PC-3 (cell line): ENCODE measurements at regions not wholly inside any gene's neighbourhood (a gene's known extent, or its start where the extent isn't known, plus 50 kb on each side); places are given as distances from the start of the nearest gene placed in this dataset.

ENCODE experiments used
- ATAC-seq: fragments of 200-7000 bp; cut with Tn5 transposase; 2 replicates; pipeline ENCODE4 v1.9.1; 2020; ENCODE audit warnings: mild to moderate bottlenecking, moderate library complexity
- BruUV-seq: library from RNA; stranded (reverse); fragments of 400-500 nt; replicated peaks from 2 replicates; lab custom pipeline; 2021; lab: Mats Ljungman, UMichigan
- CTCF ChIA-PET: fragments of 300-600 bp; sonication (Branson Sonifier 250); formaldehyde crosslinking; loops from one replicate; lab custom pipeline; 2022; ENCODE audit warnings: antibody characterized with exemption; lab: Charles Lee
- POLR2A ChIA-PET: fragments of 300-600 bp; sonication (Branson Sonifier 250); formaldehyde crosslinking; loops from one replicate; lab custom pipeline; 2022; ENCODE audit warnings: antibody characterized with exemption; ENCODE audit not compliant: unreplicated experiment; lab: Charles Lee
- DNase-seq: peaks from one replicate; pipeline ENCODE4 v3.0.0-alpha.2; 2015
- H2AFZ ChIP-seq: fragments of 300-600 bp; sonication (generic); 2 replicates; pipeline ENCODE4 v1.6.0; 2016; ENCODE audit warnings: antibody characterized with exemption, low read length
- H3F3A ChIP-seq: fragments of 300-600 bp; sonication (generic); one replicate; pipeline ENCODE4 v1.6.0; 2017; ENCODE audit warnings: antibody characterized with exemption, low read length, control low read depth, mild to moderate bottlenecking; ENCODE audit not compliant: unreplicated experiment
- H3K27ac ChIP-seq: fragments of 300-600 bp; sonication (generic); 2 replicates; pipeline ENCODE4 v1.5.1; 2016; ENCODE audit warnings: mild to moderate bottlenecking, low read length
- H3K27me3 ChIP-seq: fragments of 300-600 bp; sonication (generic); 2 replicates; pipeline ENCODE4 v1.6.1; 2016; ENCODE audit warnings: low read length, mixed read lengths
- H3K36me3 ChIP-seq: fragments of 300-600 bp; sonication (generic); 2 replicates; pipeline ENCODE4 v1.6.1; 2016; ENCODE audit warnings: low read depth, mixed run types, low read length, mixed read lengths
- H3K4me1 ChIP-seq: fragments of 300-600 bp; sonication (generic); 2 replicates; pipeline ENCODE4 v1.5.1; 2016; ENCODE audit warnings: low read length; ENCODE audit not compliant: insufficient read depth
- H3K4me2 ChIP-seq: fragments of 300-600 bp; sonication (generic); 2 replicates; pipeline ENCODE4 v1.6.0; 2016; ENCODE audit warnings: low read length
- H3K4me3 ChIP-seq: fragments of 300-600 bp; sonication (generic); 2 replicates; pipeline ENCODE4 v1.5.1; 2016; ENCODE audit warnings: mild to moderate bottlenecking, low read length, mixed read lengths
- H3K79me2 ChIP-seq: fragments of 300-600 bp; sonication (generic); 2 replicates; pipeline ENCODE4 v1.6.1; 2017; ENCODE audit warnings: low read length, mixed read lengths
- H3K9ac ChIP-seq: fragments of 300-600 bp; sonication (generic); 2 replicates; pipeline ENCODE4 v1.6.0; 2016; ENCODE audit warnings: mild to moderate bottlenecking, low read length
- H3K9me2 ChIP-seq: fragments of 300-600 bp; sonication (generic); replicated peaks from 2 replicates; pipeline ENCODE4 v1.6.1; 2016; ENCODE audit warnings: mixed run types, low read length, mixed read lengths
- H3K9me3 ChIP-seq: fragments of 300-600 bp; sonication (generic); 2 replicates; pipeline ENCODE4 v1.6.1; 2016; ENCODE audit warnings: low read length, mixed read lengths
- H4K20me1 ChIP-seq: fragments of 300-600 bp; sonication (generic); 2 replicates; pipeline ENCODE4 v1.6.1; 2016; ENCODE audit warnings: low read length, mixed read lengths
- EZH2 ChIP-seq: fragments of 300-600 bp; sonication (generic); IDR thresholded peaks from one replicate; pipeline ENCODE4 v1.6.1; 2017; ENCODE audit warnings: antibody characterized with exemption, mild to moderate bottlenecking, low read length; ENCODE audit not compliant: unreplicated experiment
- EZH2phosphoT487 ChIP-seq: fragments of 300-600 bp; sonication (generic); IDR thresholded peaks from 2 replicates; pipeline ENCODE4 v1.6.1; 2018; ENCODE audit warnings: mild to moderate bottlenecking, antibody characterized with exemption, low read length, borderline replicate concordance
- intact Hi-C: fragments of 100-400 bp; cut with micrococcal nuclease; formaldehyde crosslinking; loops from 2 replicates; pipeline ENCODE4 v1.9.0; 2023
- TF ChIP-seq, protein P1 (sequence below): fragments of 300-600 bp; sonication (generic); conservative IDR thresholded peaks from 2 replicates; pipeline ENCODE4 v1.5.1; 2017; ENCODE audit warnings: antibody characterized with exemption, low read depth, mild to moderate bottlenecking, low read length

- POLR2A ChIA-PET = no interaction called here
- no TSS peak for BruUV-seq
- H3K9me2 ChIP-seq = no peaks in the 10 kb centered on the region
- no peak overlapping the region for H3K27ac ChIP-seq
- no peak overlapping the region for H3K4me2 ChIP-seq
- TF ChIP-seq, protein P1, sequence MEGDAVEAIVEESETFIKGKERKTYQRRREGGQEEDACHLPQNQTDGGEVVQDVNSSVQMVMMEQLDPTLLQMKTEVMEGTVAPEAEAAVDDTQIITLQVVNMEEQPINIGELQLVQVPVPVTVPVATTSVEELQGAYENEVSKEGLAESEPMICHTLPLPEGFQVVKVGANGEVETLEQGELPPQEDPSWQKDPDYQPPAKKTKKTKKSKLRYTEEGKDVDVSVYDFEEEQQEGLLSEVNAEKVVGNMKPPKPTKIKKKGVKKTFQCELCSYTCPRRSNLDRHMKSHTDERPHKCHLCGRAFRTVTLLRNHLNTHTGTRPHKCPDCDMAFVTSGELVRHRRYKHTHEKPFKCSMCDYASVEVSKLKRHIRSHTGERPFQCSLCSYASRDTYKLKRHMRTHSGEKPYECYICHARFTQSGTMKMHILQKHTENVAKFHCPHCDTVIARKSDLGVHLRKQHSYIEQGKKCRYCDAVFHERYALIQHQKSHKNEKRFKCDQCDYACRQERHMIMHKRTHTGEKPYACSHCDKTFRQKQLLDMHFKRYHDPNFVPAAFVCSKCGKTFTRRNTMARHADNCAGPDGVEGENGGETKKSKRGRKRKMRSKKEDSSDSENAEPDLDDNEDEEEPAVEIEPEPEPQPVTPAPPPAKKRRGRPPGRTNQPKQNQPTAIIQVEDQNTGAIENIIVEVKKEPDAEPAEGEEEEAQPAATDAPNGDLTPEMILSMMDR = no peak
- TF ChIP-seq EZH2 (no peak), EZH2phosphoT487 (no peak)
- no peak overlapping the region for H3K9ac ChIP-seq
- no peaks in the 10 kb centered on the region for H3F3A ChIP-seq
- intact Hi-C loops = loop anchor here (5.0 kb wide), 1 partner anchor 82 kb away; the partner anchor contains the start of gene SLC2A1
- peak; percentile 90 for ATAC-seq
- peak overlapping the region; percentile 63 for H2AFZ ChIP-seq
- peak; percentile 8 for DNase-seq
- H4K20me1 ChIP-seq = no peaks in the 10 kb centered on the region
- no peaks in the 10 kb centered on the region for H3K79me2 ChIP-seq
- H3K4me3 ChIP-seq = no peak overlapping the region
- H3K36me3 ChIP-seq = no peaks in the 10 kb centered on the region
- no peaks in the 10 kb centered on the region for H3K27me3 ChIP-seq
- CTCF ChIA-PET = no interaction called here
- no peaks in the 10 kb centered on the region for H3K9me3 ChIP-seq
- H3K4me1 ChIP-seq = peaks cover 13% of the 10 kb centered on the region
These were observed 80.8 kb upstream of the SLC2A1 start for GRCh38 chr1:43039228-43040055.

- no peak overlapping the region for H3K27ac ChIP-seq
- ChIA-PET CTCF (interaction anchor here (0.6 kb wide), 1 partner anchor 66 kb away, joined by 9 read pairs; no protein-coding TSS in a partner anchor), POLR2A (interaction anchor here (0.6 kb wide), 1 partner anchor 272 kb away, joined by 3 read pairs; no protein-coding TSS in a partner anchor)
- ATAC-seq (no peak), DNase-seq (no peak)
- no peak for TF ChIP-seq EZH2
- peaks cover 20% of the 10 kb centered on the region for H3K4me1 ChIP-seq
- H3F3A ChIP-seq = no peaks in the 10 kb centered on the region
- no TSS peak for BruUV-seq
- H3K27me3 ChIP-seq = no peaks in the 10 kb centered on the region
- no peak overlapping the region for H3K4me2 ChIP-seq
- H3K36me3 ChIP-seq = no peaks in the 10 kb centered on the region
- H3K9me2 ChIP-seq = no peaks in the 10 kb centered on the region
- no peak overlapping the region for H2AFZ ChIP-seq
- no peaks in the 10 kb centered on the region for H3K9me3 ChIP-seq
- no peak overlapping the region for H3K9ac ChIP-seq
- intact Hi-C loops = loop anchor here (5.0 kb wide), 1 partner anchor 81 kb away; the partner anchor contains the start of gene SLC2A1
- H3K4me3 ChIP-seq = no peak overlapping the region
- no peaks in the 10 kb centered on the region for H4K20me1 ChIP-seq
- no peaks in the 10 kb centered on the region for H3K79me2 ChIP-seq
These were observed 79.7 kb upstream of the SLC2A1 start for GRCh38 chr1:43038232-43038935.

GRCh38 chr1:43037466-43037865, 78.8 kb upstream of the SLC2A1 start:
- CTCF ChIA-PET = no interaction called here
- intact Hi-C loops = loop anchor here (5.0 kb wide), 1 partner anchor 80 kb away; the partner anchor contains the start of gene SLC2A1

More at GRCh38 chr1:43037466-43037865, 78.8 kb upstream of the SLC2A1 start:
- no peak for ATAC-seq
- no peak overlapping the region for H3K4me2 ChIP-seq
- no peak for DNase-seq
- peaks cover 20% of the 10 kb centered on the region for H3K4me1 ChIP-seq
- H3K36me3 ChIP-seq = no peaks in the 10 kb centered on the region
- H3F3A ChIP-seq = no peaks in the 10 kb centered on the region
- POLR2A ChIA-PET = interaction anchor here (0.6 kb wide), 1 partner anchor 271 kb away, joined by 3 read pairs; no protein-coding TSS in a partner anchor
- H3K9me2 ChIP-seq = no peaks in the 10 kb centered on the region
- H2AFZ ChIP-seq = no peak overlapping the region
- no peak overlapping the region for H3K9ac ChIP-seq
- BruUV-seq = no TSS peak
- no peak overlapping the region for H3K27ac ChIP-seq
- H3K27me3 ChIP-seq = no peaks in the 10 kb centered on the region
- H3K9me3 ChIP-seq = no peaks in the 10 kb centered on the region
- H3K79me2 ChIP-seq = no peaks in the 10 kb centered on the region
- no peak overlapping the region for H3K4me3 ChIP-seq
- H4K20me1 ChIP-seq = no peaks in the 10 kb centered on the region
- TF ChIP-seq EZH2 = no peak
- TF ChIP-seq, protein P1 = no peak
- no peak for TF ChIP-seq EZH2phosphoT487
